ENCODE measurements at regions not wholly inside any gene's neighbourhood (a gene's known extent, or its start where the extent isn't known, plus 50 kb on each side); places are given as distances from the start of the nearest gene placed in this dataset.

DNA sequence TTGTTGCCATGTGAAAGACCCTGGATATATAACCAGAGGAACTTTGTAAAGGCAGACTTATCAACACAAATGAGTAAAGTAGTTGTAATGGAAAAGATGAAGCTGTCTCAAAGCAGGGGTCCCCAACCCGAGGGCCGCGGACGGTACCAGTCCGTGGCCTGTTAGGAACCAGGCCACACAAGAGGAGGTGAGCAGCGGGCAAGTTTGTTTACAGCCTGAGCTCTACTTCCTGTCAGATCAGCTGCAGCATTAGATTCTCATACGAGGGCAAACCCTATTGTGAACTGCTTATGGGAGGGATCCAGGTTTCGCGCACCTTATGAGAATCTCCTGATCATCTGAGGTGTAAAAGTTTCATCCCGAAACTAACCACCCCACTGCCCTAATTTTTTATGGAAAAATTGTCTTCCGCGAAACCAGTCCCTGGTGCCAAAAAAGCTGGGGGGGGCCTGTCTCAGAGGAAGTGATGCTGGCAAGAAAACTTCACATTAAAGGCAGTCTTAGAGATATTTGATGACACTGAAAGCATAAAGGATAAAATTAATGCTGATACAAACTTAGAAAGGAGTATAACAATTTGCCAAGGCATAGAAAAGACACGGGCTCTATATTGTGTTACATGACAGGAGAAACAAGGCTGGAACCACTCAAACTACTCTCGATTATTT is 57.5 kb upstream of the MSTN start:
- no peak for TF ChIP-seq CTCF (IDR thresholded peaks at IDR 0.05; ENCODE audit: low read depth, low read length)
- TF ChIP-seq EZH2phosphoT487 (IDR thresholded peaks at IDR 0.05; ENCODE audit: low read depth) = no peak
